Left renal pelvis (tissue), 4 donors: ENCODE measurements at regions not wholly inside any gene's neighbourhood (a gene's known extent, or its start where the extent isn't known, plus 50 kb on each side); places are given as distances from the start of the nearest gene placed in this dataset.
A peak's percentile ranks its signal among the peaks of the same experiment; 100 is the strongest.

Experiments
- DNase-seq, 4 donors: peaks; one replicate each; pipeline ENCODE4 v3.0.0-alpha.2; 2013; ENCODE audit warnings: low read depth in 4 of 4, low spot score in 3 of 4

DNA sequence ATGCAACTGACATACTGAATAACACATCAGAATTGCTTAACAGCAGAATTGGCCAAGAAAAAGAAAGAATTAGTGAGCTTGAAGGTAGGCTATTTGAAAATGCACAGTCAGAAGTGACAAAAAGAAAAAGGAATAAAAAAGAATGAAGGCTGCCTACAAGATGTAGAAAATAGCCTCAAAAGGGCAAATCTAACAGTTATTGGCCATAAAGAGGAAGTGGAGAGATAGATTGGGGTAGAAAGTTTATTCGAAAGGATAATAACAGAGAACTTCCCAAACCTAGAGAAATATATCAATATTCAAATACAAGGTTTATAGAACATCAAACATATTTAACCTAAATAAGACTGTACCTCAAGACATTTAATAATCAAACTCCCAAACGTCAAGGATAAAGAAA lies 67.5 kb downstream of the ATP6V1G3 start:
- DNase-seq, result no peak

DNA sequence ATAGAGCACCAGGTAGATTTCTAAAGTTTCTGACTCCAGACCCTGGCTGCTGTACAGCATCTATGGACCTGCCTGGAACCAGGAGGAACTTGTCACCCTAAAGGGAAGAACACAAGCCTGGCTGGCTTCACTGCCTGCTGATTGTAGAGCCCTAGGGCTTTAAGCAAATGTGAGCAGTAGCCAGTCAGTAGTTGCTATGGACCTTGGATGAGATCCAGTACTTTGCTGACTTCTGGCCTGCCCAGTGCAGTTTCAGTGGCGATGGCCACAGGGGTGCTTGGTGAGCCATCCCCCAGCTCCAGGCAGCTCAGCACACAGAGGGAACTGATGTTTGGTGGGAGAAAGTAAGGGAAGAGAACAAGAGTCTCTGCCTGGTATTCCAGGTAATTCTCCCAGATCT lies 68.4 kb downstream of the ATP6V1G3 start:
- no peak for DNase-seq

DNA sequence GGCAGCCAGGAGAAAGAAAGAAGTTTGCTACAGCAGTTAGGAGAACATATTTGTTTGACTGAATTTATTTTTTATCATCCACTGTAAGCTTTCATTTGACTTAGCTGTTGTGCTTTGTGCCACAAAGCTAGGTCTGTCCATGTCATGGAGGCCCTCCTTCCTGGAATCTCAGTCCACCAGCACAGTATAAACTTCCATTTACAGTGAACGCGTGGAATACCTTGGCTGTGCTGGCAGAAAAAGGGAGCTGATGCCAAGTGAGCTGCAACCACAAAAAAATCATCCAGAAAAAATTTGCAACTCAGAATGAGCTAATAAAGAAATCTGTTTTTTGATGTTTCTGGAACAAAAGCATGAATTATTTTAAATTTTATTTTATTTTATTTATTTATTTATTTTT lies 72.6 kb downstream of the ATP6V1G3 start:
- DNase-seq, result no peak

DNA sequence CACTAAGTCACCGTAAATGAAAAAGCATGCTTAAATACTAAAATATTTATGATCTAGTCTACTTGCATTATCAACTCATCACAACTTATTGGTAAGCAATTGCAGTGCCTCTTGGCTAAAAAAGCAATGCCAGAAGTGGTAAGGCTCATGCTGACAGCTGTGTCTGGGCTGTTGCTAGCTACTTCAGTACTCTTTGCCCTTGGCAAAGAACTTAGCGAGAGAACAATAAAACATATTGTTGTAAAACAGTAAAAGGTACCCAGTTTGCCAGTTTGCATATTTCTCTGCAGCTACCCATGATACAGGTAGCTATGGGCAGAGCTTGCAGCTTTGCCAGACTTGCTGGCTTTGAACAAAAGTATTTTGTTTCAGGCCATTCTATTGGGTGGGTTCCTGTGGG lies 73.1 kb downstream of the ATP6V1G3 start:
- no peak for DNase-seq

DNA sequence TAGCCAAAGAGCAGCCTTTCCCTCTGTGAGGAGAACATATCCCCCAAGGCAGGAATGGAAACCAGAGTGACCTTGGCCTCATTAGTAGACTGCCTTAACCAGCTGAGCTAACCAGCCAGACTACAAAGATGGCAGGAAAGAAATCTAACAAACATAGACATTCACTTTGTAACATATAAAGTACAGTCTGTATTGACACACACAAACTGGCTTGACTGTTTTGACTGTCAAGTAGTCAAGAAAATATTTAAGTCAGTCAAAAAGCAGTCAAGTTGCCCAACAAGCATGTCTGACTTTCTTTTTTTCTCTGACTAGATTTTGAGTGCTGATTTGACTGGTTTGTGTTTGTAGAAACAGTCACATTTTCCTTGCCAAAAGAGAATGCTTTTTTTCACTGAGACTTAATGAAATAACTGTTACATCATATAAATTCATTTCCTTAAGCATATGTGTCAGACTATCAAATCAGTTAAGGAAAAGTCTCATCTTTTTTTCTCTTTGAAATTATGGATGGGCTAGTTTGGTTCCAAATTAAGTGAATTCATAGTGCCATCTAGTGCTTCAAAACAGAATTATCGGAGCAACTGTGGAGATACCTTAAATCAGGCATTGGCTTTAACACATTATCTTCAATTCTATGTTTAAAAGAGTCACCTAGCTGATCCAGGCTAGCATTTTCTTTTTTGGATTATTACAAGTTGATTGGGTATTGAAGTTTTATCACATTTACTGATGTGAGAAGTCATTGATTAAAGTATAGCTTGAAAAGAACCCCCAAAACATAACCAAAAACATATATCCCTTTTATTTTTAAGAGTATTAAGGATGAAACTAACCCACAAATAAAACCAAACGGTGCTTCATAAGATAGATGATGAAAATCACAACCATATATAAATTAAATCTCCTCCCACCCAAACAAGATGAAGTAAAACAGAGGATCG lies 75.0 kb downstream of the ATP6V1G3 start:
- peak; percentile 1 to 24 (median 10) for DNase-seq

DNA sequence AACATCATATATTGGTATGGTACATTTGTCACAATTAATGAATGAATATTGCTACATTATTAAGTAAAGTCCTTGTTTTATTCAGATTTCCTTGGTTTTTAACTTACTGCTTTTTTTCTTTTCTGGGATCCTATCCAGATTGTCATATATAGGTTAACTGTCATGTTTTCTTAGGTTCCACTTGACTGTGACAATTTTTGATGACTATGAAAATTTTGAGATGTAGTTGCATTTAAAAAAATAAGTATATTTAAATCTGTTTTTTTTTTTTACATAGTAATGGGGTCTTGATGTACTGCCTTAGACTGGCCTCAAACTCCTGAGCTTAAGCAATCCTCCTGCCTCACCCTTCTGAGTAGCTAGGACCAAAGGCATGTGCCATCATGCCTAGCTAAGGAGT lies 76.8 kb downstream of the ATP6V1G3 start:
- no peak for DNase-seq

DNA sequence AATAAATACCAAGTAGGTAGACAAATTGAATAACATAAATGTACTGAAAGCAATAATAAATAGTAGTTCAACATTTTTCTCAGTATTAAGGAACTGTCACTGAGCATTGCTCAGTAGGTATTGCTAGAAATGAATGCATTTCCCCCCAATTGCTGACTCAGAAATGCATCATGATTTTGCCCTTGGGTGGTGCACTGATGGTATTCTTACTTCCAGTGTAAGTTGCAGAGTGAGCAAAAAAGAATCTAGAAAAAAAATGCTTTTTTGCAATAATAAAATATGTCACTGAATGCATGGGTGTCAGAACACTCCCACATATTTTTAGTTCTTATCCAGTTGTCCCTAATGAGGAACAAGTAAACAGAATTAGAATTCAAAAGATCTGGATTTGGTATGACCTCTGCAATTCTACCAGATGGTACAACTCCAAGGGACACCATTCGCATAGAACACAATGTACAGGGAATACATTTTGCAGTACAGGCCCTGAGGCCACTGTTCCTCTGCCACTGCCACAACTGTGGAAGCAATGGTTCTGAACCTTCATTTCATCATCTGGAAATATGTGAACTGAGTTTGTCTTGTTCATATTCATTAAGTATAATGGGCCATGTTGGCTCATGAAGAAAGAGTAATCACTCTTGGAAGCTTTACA lies 78.0 kb downstream of the ATP6V1G3 start:
- no peak for DNase-seq

DNA sequence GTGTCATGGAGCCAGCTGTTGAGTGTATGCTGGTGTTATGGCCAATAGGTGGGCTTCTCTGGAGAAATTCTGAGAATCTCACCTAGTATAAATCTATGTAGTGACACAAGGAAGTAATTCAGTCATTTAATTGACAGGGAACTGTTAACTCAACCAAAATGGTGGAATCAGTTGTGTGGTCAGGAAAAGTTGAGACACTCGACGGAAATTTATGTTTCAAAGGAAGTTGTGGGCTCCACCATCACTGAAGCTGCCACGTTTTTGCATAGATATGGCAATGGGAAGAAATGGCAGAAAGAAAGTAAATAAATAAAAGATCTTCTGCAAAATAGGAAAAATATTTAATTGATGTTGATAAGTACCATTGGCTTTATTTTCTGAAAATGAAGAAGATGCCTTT lies 84.5 kb downstream of the ATP6V1G3 start:
- no peak for DNase-seq

DNA sequence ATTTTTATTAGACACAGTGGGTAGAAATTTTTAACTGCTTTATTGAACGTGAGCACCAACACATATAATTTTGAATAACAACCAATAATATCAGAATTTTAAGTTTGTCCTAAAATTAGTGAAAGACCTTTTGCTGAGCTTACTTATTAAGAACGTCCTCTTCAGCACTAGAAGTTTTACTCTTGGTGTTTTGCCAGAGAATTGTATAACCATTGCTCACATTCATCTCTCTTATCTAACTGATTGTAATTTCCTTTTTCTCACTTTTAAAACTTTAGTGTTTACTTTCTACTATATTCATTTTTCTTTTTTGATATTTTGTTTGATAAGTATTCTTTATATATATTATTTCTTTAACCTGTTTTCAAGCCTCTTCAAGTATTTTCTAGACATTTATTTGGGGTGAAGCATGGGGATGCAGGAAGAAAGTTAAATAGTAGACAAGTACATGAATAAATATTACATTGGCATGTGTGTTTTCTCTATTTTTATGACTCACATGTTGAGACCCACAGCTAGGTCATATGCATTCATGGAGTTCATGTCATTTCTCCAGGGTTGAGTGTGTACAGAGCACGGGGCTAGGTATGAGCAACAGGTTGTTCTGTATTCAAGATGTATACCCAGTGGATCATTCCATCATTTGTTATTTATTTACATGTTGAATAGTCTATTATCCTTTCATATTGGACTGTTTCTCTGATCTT lies 90.6 kb downstream of the ATP6V1G3 start:
- no peak for DNase-seq

DNA sequence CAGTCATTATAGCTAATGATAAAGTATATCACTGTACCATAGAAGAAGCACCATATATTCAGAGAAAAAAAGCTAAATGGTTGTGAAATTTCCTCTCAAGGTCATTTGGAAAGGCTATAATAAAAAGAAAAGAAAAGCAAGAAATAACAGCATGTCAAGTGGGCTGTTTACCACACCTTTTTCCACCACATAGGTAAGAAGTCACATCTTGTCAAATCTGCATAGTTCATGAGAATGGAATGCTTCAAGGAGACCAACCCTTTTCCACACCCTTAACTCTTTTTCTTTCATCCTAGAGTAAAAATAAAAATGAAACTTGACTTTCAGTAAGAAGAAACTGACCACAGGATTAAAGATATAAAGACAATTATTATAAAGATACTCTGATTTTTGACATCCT lies 91.2 kb downstream of the ATP6V1G3 start:
- no peak for DNase-seq

DNA sequence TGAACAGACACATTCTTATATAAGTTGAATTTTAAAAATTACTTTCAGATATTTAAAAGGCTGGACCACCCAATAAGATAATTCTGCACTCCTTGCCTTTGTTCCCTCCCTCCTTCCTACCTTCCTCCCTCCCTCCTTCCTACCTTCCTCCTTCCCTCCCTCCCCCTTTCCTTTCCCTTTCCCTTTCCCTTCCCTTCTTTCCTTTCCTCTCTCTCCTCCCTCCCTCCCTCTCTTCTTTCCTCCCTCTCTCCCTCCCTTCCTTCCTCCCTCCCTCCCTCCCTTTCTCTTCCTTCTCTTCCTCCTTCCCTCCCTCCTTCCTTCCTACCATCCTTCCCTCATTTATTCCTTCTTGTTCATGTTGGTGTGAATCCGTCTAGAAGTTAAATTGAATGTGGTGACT lies 93.0 kb downstream of the ATP6V1G3 start:
- no peak for DNase-seq

DNA sequence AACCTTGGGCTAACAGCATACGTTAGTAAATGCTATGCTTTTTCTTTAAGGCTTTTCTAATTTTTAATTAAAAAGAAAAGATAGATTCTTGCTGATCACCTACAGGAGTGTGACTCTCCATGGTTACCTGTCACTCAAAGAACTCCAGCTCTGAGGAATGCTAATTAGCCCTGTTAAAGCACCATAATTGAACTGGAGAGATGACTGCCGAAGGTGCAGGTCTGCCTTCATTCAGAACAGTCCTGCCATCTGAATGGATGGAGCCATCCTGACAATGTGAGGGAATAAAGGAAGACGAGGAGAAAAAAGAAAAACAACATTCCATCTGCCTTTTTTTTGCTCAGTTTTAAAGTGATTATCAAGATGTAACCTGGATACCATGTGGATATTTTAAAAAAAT lies 94.6 kb downstream of the ATP6V1G3 start:
- DNase-seq, result no peak

DNA sequence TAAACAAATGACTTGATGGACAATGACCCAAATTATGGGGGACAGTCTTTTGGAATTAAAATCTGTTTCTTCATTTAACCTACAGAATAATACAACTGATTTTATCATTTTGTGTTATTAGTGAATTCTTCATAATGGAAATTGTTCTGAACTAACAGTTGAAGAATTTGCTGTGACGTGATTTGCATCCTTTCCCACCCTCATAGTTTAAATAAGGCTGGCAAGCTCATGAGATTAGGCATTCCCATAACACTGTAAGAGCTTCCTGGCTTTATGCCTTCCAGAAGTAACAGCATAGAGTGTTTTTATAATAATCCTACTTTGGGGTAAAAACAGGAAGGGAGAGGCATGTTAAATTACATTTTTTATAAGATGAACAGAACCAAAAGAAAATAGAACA lies 95.7 kb downstream of the ATP6V1G3 start:
- no peak for DNase-seq

DNA sequence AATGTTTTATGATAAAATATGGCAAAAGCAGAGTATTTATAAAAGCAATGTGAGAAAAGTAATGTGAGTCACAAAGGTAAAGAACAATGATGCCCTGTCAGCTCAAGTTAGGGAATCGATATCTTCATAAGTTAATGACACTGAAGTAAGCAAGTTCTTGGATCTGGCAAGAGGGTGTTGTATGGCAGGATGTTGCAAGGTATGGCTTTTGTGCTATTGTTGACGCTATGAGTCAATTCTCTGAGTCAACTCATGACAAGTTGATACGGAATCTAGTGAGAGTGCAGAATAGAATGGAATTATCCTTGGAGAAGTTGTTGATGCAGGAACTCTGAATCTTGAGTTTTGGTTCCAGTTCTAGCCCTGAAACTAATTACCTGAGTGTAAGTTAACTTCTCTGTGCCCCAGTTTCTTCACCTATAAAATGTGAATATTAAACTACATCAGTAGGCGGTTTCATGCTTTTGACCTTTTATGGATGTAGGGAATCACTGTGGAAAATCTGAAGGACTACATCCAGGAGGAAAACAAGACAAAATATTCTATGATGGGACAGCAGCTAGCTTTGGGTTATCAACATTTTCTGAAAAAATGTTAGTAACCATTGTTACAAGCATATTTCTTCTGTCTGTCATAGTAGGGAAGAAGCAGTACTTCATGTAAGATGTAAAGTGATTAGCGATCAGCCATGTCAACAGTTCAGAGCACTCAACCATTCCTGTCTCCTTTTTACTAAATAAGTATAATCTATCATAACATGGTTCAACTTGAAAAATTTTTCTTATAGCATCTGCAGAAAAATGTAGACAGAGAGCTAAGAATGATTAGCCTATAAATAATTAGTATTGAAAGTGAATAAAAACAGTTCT lies 96.9 kb downstream of the ATP6V1G3 start:
- DNase-seq, result no peak

DNA sequence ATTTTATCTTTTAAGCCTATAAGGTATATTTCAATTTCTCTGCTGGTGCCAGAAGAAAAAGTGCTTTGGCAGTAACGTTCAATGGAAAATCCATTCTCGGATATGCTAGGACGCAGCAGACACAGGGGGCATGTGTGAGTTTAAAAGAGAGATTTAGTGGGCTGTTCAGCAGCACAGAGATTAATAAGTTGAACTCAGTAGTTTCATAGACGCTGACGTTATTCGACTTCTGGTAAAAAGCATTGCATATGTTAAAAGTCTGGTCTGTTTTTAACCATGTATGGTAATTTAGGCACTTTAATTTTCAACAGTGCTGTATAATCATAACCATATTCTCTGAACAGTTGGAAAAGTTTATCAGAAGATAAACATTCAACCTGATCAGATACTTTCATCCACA lies 99.6 kb downstream of the ATP6V1G3 start:
- no peak for DNase-seq

DNA sequence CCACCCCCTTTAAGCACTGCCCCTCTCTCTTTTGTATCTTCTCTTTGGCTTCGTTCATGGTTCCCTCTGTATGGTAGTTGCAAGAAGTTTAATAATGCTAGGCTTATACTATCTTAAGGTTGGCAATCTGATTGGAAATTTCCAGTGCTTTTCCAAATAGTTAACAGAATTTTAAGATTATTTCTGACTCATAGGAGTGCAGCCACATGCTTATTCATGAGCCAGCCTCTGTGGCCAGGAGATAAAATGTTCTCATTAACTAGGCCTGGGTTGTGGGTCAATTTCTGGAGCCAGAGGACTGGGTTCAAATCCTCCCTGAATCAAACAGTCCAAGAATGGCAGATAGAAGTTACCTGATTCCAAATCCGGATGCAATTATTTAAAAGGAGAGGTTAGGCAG lies 103.1 kb downstream of the ATP6V1G3 start:
- DNase-seq, result no peak

DNA sequence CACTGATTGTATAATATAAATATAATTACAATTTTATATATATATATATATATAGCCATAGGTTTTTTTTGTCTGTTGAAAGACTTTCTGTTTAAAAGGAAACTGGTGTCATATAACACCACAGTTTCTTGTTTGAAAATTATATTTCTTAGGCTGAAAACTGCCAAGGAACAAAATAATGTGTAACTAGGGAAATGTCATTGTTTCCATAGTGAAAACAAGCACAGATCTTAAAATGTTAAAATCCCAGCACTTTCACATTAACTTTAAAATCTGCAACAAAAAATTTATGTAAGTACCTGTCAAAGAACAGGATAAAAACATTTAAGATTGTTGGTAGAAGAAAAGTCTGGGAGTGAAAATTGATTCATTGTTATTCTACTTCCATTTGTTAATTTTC lies 104.2 kb downstream of the ATP6V1G3 start:
- DNase-seq, result no peak

DNA sequence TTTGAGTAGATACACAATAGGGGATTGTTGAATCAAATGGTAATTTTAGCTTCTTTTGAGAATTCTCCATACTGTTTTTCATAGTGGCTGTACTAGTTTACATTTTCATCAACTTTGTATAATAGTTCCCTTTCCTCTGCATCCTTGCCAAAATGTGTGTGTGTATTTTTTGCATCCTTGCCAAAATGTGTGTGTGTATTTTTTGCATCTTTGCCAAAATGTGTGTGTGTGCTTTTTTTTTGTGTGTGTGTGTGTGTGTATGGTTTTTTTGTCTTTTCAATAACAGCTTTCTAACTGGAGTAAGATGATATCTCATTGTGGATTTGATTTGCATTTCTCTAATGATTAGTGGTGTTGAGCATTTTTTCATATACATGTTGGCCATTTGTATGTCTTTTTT lies 105.4 kb downstream of the ATP6V1G3 start:
- no peak for DNase-seq

DNA sequence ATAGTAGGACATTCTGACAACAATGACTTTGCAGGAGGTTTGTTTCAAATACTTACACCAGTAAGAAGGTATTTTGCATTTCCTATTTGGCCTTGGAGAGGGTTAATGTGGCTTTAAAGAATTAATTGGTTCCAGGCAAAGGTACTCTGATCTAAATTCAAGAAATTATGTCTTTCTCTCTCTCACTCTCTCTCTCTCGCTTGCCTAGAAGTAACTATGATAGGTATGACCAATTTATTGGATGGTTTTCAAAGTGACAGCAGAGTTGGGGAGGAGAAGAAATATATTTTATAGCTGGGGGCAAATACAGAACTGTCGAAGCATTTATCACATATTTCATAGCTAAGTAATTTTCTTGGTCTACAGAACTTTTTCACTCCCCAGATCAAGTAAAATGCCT lies 116.0 kb downstream of the ATP6V1G3 start:
- DNase-seq, result no peak

DNA sequence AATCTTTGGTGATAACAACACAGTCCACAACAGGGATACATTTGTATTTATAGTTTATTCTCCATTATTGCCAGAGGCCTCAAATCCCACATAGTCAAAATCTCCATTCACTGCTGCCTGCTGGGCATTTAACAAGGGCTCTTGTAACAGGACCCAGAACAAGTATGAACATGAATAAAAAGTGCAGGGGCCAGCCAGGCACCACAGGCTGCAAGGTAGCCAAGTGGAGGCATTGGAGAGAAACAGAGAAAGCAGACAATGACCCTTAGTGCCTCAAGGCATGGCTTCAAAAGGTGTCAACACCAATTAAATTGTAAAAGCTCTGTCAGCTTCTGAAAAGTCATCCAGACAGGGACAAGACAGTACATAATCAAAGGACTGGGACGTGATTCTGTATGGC lies 116.8 kb downstream of the ATP6V1G3 start:
- DNase-seq, result no peak

DNA sequence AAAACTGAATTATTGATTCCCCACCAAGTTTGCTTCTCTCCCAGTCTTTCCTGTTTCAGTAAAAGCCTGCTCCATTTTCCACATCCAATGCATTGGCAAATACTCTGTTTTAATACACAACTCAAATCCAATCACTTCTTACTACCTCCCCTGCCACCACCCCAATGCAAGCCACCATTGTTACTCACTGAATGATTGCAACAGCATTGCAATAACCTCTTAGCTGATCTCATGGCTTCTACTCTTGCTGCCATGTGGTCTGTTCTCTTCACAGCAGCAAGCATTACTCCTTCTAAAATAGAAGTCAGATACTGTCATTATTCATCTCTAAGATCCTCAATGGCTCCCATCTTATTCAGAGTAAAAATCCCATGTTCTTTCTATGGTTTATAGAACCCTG lies 123.4 kb downstream of the ATP6V1G3 start:
- no peak for DNase-seq
